ENCODE measurements at regions not wholly inside any gene's neighbourhood (a gene's known extent, or its start where the extent isn't known, plus 50 kb on each side); places are given as distances from the start of the nearest gene placed in this dataset.

GRCh38 chr2:367246-367645, 79.4 kb upstream of the ALKAL2 start:
- no peak for TF ChIP-seq CTCF (IDR thresholded peaks at IDR 0.05; ENCODE audit: insufficient read depth, low read depth, low read length, missing control alignments)
- no peak for DNase-seq (ENCODE audit: low read depth)
- H3K4me3 ChIP-seq (ENCODE audit: low read depth, low read length): no peak overlapping the region

DNA sequence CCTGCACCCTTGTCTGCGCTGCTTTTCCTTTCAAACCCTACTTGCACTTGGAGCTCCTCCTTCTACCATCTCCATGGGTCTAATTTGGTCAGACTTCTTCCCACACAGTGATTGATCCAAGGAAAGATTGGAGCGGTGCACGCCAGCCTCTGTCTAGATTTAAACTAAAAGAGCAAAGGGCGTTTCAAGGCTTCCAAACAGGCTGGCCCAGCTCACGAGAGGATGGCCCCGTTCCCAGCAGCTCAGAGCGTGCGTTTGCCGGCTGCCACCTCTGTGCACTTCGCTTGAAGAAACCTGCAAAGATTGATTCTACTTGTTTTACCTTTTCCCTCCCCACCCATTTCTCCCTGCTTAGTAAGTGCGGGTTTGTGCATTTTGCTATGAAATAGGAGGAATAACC, 78.8 kb upstream of the ALKAL2 start:
- no peak for DNase-seq (ENCODE audit: low read depth)
- no peak overlapping the region for H3K4me3 ChIP-seq (ENCODE audit: low read depth, low read length)
- no peak for TF ChIP-seq CTCF (IDR thresholded peaks at IDR 0.05; ENCODE audit: insufficient read depth, low read depth, low read length, missing control alignments)

DNA sequence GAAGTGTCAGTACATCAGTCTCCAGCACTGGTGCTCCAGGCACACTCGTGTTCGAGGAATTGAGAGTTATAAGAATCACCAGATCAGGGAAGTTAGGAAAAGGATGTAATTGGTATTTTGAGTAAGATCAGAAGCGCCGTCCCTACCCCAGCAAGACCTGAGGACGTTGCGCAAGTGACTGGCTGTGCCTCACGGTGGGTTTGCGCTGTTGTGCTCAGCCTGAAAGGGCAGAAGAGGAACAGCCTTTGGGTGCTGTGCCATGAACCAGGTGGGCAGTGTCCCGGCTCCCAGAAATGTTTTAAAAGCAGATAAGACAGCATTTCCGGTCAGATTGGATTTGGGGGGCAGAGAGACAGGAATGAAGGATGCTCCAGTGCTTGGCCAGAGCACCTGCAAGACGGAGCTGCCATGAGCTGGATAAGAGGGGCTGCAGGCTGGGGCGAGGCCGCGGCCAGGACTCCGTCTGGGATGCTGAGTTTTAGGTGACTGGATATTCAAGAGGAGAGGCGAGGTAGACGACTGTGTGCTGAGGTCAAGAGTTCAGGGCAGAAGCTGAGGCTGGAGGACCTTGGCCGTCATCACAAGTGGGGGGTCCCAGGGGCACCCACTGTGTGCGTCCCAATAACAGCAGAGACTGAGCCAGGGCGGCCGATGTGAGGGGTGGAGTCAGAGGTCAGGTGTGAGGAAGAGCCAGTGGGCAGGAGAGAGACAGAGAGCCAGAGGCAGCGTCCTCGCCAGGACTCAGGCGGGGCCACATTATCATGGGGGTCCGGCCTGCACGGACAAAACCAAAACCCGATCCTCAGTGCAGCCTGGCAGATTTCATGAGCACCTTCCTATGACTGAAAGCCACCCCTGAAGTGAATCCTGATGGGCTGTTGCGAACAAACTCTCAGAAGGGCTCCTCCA, 77.7 kb upstream of the ALKAL2 start:
- TF ChIP-seq CTCF (IDR thresholded peaks at IDR 0.05; ENCODE audit: insufficient read depth, low read depth, low read length, missing control alignments): no peak
- no peak for DNase-seq (ENCODE audit: low read depth)

GRCh38 chr2:363824-364470, 76.1 kb upstream of the ALKAL2 start:
- no peak for TF ChIP-seq CTCF (IDR thresholded peaks at IDR 0.05; ENCODE audit: insufficient read depth, low read depth, low read length, missing control alignments)
- DNase-seq (ENCODE audit: low read depth): no peak
- H3K4me3 ChIP-seq (ENCODE audit: low read depth, low read length): no peak overlapping the region

More for the DNA sequence above, 77.7 kb upstream of the ALKAL2 start:
- H3K4me3 ChIP-seq (ENCODE audit: low read depth, low read length): no peak overlapping the region

GRCh38 chr2:362924-363323, 75.0 kb upstream of the ALKAL2 start:
- no peak overlapping the region for H3K4me3 ChIP-seq (ENCODE audit: low read depth, low read length)
- no peak for TF ChIP-seq CTCF (IDR thresholded peaks at IDR 0.05; ENCODE audit: insufficient read depth, low read depth, low read length, missing control alignments)
- no peak for DNase-seq (ENCODE audit: low read depth)

GRCh38 chr2:360124-360523, 72.2 kb upstream of the ALKAL2 start:
- no peak overlapping the region for H3K4me3 ChIP-seq (ENCODE audit: low read depth, low read length)
- TF ChIP-seq CTCF (IDR thresholded peaks at IDR 0.05; ENCODE audit: insufficient read depth, low read depth, low read length, missing control alignments): no peak
- no peak for DNase-seq (ENCODE audit: low read depth)
